ENCODE measurements at regions not wholly inside any gene's neighbourhood (a gene's known extent, or its start where the extent isn't known, plus 50 kb on each side); places are given as distances from the start of the nearest gene placed in this dataset.

DNA sequence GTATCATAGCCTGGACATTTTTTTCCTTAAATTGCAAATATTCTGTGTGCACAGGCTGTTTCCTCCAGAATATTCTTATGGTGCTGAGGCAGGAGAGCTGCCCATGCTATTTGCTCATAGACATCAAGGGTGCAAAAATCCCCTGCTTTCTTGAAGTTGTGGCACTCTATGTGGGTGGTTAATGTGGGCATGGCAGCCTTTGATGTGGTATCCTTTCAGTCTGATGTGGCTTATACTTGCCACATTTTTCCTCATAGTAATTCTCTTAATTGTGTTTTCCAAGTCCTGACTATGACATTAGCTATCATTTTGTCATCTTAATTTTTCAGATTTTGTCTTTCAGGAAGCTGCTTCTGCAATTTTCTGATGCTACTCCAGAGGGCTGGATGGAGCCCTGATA, 353.3 kb downstream of the YTHDC2 start:
- TF ChIP-seq, protein P1, sequence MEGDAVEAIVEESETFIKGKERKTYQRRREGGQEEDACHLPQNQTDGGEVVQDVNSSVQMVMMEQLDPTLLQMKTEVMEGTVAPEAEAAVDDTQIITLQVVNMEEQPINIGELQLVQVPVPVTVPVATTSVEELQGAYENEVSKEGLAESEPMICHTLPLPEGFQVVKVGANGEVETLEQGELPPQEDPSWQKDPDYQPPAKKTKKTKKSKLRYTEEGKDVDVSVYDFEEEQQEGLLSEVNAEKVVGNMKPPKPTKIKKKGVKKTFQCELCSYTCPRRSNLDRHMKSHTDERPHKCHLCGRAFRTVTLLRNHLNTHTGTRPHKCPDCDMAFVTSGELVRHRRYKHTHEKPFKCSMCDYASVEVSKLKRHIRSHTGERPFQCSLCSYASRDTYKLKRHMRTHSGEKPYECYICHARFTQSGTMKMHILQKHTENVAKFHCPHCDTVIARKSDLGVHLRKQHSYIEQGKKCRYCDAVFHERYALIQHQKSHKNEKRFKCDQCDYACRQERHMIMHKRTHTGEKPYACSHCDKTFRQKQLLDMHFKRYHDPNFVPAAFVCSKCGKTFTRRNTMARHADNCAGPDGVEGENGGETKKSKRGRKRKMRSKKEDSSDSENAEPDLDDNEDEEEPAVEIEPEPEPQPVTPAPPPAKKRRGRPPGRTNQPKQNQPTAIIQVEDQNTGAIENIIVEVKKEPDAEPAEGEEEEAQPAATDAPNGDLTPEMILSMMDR (IDR thresholded peaks at IDR 0.05) = no peak
- TF ChIP-seq EZH2 (IDR thresholded peaks at IDR 0.05; ENCODE audit: borderline replicate concordance, insufficient read depth, low read depth, low read length, poor library complexity, severe bottlenecking) = no peak

Data from B cell (primary cell).